ENCODE measurements at regions not wholly inside any gene's neighbourhood (a gene's known extent, or its start where the extent isn't known, plus 50 kb on each side); places are given as distances from the start of the nearest gene placed in this dataset.
"Not testable (repeated sequence)": the region's sequence is repeated elsewhere in the genome, so short reads cannot be mapped to it uniquely, and the experiment has no call there.

DNA sequence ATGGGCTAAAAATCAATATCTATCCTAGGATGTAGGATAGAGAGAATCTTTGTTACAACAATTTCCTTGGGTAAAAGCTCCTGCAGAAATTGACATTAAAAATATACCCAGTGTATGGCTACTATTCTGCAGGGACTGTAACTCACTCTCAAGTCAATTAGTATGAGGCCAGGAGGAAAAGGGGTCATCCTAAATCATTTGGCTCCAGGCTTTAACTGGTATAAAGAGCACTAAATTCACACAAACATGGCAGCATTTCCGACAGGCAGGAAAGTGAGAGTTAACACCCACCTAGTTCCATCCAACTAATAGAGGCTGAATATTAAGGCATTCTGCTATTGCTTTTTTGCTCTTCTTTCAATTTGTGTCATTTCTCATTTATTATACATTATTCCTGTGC is 218.6 kb upstream of the C1orf87 start:
- no peak for DNase-seq

DNA sequence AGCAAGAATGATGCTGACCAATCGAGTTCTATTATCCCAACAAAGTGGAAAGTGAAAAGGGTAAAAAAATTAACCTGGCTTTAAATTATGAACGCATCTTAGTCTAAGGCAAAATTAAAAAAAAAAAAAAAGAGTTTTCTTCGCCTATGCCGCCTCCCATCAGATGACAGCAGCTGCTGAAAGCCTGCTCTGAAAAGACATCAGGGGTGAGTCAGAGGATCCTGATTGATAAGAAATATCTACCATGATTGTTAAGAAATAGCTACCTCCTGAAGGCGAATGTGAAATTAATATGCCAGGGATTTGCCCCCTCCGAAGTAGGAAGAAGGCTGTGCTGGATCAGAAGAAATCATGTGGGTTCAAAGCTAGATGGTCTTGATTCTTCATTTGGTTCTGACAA is 216.8 kb upstream of the C1orf87 start:
- DNase-seq: no peak

DNA sequence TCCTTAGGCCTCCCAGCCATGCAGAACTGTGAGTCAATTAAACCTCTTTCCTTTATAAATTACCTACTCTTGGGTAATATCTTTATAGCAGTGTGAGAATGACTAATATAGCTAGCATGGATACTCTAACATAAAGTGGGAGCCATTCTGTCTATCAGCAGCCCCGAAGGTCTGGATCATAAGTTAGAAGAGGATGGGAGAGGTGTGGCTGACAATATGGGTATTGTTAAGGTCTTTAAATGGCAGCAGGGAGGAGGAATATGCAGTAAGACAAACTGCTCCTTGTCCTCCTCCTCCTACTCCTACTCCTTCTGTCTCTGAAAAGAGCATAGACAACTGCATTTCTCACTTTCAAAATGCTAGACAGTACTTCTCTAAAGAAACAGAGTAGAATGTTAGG is 214.0 kb upstream of the C1orf87 start:
- no peak for DNase-seq

DNA sequence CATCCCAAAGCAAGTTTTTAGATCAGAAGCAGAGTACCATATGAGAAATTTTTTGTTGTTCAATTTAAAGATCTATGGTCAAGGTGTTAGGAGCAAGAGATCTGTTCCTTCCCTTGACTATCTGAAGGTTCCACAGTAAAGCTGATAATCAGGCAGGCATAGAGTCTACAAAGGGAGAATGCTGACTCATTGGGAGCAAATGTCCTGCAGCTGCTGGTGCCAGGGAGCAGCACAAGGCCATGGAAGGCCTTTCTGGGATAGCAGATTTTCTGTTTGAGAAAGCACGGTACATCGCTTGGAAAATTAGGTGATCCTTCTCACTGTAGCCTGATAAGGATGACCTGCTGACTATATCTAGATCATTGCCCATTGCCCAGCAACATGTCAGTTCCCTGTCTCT is 210.1 kb upstream of the C1orf87 start:
- DNase-seq: no peak

DNA sequence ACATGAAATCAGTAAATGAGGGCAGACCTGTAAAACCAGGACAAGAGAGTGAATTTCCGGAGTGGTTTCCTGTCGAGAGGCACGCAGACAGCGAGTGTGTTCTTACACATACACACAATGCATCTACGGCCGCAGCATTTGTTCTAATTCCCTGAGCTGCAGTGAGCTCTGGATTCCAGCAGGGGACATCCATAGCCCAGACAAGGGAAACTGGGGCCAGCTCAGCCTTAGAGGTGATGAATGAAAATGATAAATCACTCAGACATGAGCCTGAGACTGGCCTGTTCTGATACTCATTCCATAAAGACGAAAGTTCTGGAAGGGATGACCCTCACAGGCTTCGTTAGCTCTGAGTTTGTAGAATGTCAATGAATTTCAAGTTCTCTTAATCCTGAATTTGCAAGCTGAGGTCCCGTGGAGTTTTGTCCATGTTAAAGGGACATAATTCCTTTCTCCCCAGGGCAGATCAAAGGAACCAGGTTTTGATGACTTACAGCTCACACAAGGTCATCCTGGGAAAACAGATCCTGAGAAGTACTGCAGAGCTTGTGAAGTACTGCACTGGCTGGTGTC is 207.9 kb upstream of the C1orf87 start:
- peak; percentile 9 to 33 for DNase-seq

DNA sequence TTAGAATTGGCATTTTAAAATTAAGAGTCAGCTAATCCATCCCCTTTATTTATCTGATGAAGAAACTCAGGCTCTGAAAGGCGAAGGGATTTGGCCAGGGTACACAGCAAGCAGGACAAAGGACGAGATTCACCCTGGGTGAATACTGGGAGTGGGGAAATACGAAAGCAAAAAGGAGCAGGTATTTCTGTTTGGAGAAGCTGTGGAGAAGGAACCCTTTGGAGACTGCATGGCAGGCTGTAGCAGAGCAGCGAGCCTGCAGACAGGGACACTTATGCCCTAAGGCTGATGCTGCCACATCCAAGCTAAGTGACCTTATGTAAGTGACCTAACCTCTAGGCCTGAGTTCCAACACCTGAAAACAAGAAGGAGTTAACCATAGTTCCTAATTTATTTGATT is 207.2 kb upstream of the C1orf87 start:
- DNase-seq: no peak

DNA sequence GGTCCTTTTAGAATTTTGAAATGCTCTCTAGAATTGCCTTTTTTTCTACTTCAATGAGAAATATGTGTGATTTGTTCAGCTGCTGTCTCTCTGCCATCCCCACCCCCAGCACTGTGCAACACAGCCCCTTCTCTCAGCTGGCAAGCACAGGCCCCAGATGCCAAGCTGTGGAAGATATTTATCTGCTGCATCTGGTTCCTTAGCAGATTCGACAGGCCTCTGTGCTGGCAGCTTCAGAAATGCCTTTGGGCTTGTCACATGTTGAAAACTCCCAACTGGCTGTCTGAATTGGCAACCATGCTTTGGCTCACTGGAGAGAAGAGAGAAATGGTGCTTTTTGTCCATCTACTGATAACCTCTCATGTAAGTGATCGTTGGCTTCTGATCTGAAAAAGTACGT is 206.7 kb upstream of the C1orf87 start:
- no peak for DNase-seq

DNA sequence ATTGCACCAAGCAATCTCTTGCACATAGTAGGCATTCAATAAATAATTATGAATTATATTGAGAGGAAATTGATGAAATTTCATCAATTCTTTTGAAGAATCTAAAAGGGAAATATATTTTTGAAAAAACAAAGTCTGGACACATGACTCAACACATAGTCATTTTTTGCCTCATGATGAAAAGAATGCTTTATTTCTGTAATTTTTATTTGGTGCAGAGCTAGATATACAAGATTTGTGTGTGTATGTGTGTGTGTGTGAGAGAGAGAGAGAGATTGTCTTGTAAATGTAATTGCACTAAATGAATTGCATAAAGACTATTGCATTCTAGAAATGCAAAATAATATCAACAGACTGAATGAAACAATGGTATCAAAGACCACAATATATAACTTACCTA is 206.2 kb upstream of the C1orf87 start:
- no peak for DNase-seq

DNA sequence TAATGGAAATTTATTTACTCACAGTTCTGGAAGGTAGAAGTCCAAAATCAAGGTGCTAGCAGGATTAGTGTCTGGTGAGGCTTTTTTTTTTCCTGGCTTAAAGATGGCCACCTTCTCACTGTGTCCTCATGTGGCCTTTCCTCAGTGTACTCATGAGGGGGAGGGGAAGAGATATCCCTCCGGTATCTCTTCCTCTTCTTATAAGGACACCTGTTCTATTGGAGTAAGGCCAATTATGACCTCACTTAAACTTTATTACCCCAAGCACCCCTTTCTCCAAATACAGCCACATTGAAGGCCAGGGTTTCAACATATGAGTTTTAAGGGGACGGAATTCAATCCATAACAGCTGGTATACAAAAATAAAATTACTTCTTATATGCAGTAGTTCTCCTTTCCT is 203.7 kb upstream of the C1orf87 start:
- no peak for DNase-seq

DNA sequence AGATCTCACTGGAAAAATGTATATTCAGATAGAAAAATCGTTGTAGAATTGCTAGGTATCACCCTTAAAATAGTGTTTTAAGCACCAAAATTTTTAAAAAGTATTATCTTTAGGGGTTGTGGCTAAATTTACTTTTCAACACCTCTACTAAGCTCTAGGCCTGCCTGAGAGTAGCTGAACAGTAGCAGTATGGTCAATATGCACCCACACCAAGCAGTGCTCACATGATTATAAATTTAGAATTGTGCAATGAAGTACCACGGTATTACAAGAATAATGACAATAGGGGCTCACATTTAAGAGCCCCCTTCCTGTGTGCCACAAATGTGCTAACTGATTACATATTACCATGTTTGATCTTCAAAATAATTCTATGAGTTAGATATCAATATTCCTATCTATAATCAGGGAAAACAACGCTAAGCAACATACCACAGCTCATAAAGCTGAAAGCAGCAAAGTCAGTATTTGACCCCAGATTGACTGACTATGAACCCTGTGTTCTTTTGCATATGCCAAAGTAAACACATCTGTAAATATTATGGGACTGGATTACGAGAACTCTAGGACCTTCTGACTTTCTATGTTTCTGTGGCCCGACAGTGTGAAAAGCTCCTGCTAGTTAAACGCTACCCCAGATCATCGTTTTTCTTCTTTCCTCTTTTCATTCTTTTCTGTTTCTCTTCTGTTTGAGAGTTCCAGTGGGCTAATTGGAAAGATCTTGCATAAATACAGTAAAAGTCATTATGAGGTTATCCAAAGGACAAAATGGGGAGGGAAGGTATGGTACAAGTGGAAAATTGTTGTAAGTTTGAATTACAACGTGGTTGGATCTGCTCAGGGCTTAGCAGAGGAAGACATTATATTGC is 201.1 kb upstream of the C1orf87 start:
- DNase-seq: no peak

DNA sequence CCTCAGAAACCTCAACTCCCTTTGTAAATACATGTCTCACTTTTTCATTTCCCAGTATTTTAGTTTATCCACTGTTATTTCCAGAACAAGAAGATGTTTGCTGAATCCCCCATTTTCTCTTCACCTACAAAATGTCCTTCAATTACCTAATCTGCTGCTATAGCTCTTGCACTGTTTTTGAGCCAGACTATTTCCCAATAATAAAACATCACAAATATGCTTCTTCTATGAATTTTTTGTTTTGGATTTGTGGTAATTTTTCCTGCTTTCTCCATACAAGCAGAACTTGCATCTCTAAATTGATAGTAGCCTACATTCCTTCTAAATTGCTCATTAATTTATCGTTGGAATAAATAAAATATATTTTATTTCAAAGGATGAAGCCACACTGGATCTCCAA is 199.6 kb upstream of the C1orf87 start:
- no peak for DNase-seq

DNA sequence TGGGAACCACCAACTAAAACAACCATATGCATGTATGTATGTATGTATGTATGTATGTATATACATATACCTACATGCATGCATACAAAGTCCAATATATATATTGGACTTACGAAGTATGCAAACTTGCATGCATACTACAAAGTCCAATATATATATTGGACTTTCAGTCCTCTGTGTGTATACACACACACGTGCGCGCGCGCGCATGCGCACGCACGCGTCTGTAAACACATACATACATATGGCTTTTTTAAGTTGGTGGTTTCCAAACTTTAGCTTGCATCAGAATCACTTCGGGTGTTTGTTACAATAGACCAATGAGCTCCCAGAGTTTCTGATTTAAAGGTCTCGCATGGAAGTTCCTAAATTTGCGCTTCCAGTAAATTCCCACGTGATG is 197.5 kb upstream of the C1orf87 start:
- DNase-seq: no peak

DNA sequence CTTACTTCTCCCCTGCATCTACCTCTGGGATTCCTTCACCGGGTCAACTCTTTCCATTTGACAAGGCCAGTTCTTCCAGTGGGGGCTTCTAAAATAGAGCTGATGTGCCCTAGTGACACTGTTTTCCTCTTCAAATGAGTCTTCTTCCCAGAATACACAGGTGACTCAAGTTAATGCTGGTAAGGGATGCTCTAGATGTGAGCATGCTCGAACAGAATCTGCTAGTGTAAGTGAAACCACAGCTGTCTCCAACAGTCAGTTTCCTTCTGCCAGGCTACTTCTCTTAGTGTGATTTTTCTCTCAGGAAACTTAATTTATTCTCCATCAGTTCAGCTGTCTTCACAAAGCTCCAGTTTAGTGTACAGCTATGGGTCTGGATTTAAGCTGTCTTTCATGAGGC is 194.9 kb upstream of the C1orf87 start:
- DNase-seq: no peak

DNA sequence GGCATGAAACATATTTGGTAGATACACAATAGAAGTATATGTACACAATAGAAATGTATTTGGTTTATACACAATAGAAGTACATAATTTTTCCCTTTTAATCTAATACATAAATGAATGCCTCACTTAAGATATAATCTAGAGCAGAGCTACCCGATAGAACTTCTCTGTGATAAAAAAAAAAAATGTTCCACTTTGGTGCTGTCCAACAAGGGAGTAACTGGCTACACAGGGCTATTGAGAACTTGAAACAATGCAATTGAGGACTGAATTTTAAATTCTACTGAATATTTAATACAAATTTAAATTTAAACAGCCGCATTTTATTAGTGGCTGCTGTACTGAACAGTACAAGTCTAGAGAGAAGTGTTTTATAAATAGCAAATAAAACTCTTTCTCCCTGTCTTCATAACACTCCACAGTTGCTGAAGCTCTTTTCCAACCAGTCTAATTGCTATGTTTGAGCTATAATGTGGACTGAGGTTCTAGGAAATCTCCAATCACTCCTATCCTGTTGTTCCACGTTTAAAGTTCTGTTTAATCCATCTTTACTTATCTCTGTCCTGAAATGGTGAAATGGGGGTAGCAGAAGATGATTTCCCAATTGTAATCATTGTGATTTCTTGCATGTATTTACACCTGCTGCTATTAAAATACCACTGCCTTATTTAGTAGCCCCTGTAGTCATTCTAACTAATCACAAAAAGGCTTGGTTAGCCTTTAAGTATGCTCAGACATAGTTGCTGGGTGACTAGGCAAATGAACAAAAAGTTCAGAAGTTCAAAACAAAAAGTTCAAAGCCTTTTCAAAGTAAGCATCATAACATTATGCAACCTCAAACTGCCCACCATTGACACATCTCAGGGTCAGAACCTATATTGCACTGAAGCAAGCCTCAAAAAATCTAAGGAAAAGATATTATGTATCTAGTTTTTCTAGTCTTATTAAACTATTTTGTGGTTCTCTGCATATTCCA is 192.3 kb upstream of the C1orf87 start:
- DNase-seq: no peak

DNA sequence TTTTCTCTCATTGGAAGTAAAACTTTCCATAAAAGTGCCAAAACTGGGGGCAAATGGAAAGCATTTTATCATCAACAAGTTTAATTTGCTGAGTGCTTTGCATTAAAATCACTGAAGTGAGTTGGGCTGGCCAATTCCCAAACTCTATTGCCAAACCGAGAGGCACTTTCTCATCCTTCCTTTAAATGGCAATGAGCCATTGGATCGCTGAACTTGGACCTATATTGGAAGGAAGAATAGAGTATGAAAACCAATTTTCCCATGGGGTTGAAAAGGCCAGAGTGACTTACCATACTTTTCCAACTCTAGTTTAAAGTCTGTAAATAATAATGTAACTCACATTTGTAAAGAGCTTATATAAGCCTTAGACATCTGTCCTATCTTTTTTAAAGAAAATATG is 189.1 kb upstream of the C1orf87 start:
- DNase-seq: no peak

DNA sequence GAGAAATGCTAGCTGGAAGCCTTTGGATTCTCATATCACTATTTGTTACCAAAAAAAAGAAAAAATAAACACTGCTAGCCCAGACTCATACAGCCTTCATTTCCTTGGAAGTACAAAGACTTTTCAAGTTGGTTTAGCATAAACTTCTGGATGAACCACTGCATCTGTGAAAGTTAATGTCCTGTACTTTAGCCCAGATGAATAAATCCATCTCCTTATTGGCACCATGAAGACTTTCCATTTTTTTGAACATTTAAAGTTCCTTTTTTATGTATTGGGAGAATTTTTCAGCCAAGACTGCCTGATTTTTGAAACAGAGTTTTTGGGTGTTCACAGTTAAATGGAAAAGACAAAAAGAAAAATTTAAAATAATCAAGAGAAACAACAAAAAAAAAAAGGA is 184.0 kb upstream of the C1orf87 start:
- DNase-seq: no peak

DNA sequence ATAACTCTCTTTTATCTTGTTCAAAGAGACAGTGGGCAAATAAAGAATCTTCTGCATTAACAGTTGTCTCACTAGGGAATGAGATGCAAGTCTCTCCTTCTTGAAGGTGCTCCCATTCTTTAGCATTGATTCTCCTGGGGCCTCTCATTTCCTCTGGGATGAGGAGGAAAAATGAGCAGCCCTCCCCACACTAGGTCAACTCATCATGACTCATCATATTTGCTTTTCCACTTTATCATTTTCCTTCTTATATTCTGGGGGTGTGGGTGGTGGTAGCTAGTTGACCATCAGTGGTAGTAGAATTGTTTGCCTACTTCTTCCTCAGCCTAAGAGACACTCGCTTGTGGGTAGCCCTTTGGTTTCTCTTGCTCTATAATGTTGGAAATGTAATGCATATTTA is 182.0 kb upstream of the C1orf87 start:
- no peak for DNase-seq

DNA sequence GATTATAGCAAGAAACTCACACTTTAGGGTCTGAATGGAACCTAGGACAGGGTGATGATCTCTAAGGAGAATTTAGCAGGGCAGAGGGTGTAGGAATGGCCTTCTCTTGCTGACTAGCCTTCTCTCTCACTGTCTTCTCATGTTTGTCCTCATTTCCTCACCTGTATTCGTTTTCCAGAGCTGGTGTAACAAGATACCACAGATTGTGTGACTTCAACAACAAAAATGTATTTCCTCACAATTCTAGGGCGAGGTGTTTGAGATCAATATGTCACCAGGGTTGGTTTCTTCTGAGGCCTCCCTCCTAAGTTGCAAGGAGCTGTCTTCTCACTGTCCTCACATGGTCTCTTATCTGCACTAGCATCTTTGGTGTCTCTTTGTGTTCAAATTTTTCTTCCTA is 177.9 kb upstream of the C1orf87 start:
- DNase-seq: no peak

DNA sequence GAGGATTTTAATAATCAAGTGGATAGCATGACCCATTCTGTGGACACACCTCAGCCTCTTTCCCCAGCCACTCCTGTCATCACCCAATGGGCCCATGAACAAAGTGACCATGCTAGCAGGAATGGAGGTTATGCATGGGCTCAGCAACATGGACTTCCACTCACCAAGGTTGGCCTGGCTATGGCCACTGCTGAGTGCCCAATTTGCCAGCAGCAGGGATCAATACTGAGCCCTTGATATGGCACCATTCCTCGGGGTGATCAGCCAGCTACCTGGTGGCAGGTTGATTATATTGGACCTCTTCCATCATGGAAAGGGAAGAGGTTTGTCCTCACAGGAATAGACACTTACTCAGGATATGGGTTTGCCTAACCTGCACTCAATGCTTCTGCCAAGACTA is 173.9 kb upstream of the C1orf87 start:
- not testable (repeated sequence) for DNase-seq

DNA sequence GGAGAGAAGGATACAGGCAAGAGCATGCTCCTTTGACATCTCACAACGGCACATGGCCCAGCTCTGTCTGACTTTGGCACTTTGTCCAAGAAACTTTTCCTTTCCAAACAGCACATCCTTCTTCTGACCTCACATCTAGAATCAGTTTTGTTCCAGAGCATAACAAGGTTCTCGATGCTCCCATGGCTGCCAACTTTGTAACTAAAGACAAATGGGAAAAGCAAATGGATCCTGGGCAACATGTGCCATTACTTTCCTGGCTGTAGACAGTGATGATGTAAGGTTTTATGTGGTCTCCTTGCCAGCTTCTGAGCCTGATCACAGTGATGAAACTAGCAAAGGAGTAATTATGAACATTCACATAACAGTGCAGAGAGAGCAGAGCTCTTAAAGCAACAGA is 171.8 kb upstream of the C1orf87 start:
- no peak for DNase-seq

DNA sequence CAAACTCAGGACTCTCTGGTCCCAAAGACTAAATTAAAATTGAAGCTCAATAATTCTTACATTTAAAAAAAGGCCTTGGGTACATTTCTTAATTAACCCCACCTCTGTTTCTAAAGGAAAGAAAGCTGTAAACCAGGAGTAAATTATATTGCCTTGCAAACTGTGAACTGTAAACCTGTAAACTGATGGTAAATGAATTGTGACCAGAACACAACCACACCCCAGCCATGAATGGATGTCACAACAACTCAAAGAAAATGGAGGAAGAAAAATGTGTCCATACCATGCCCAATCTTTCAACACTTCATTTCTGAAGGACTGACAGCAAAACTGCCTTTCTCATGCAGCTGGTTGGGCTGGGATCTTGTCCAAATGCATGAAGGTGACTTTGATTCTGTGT is 171.3 kb upstream of the C1orf87 start:
- DNase-seq: no peak

DNA sequence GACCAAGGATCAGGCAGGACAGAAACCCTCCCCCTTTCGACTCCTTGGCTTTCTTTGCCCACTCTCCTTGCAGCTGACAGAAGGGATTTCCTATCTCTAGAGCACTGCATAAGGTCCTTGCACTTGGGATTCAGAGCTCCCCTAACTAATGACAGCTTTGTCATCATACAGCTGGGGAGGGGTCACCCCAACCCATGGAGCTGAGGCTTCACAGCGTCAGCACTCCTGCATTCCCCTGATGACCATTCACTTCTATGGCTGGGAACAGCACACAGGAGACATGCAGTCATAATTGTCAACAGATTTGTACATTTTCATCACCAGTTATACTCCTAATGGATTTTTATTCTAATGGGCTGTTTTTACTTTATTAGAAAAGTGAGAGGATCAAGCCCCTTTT is 161.7 kb upstream of the C1orf87 start:
- no peak for DNase-seq

DNA sequence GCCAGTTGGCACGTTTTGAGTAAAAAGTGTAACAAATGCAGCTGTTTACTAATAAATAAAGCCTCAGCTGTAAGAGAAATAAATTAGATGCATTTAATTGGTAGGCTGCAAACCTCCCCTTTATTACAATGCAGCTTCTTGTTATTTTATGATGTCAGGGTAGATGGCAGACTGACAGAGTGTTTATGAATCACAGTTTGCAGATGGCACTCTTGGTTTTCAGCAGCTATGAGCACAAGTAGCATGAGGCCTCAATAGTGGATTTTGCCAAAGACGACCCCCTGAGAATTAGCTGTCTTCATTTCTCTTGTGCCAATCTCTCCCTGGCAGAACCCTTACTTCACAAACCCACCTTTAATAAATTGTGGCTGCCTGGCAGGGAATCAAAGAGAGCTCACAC is 161.2 kb upstream of the C1orf87 start:
- no peak for DNase-seq

DNA sequence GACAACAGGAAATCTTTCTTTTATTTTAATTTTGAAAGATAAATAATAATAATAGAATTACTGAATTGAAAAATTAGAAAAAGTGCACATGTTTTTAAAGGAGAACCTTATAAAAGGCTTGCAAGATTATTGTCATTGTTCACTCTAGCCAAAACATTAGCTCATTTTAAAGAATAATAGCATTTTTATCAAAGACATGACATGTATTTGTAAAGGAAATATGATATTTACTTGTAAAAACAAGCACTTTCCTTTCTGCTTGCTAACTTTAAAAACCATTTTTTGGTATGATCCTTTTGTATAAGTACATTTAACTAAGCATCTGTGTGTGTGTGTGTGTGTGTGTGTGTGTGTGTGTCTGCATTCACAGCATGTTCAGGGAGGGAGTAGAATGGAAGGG is 156.3 kb upstream of the C1orf87 start:
- DNase-seq: no peak
